ENCODE measurements at regions not wholly inside any gene's neighbourhood (a gene's known extent, or its start where the extent isn't known, plus 50 kb on each side); places are given as distances from the start of the nearest gene placed in this dataset.

GRCh38 chr11:116556483-116556882 is 216.3 kb downstream of the BUD13 start:
- Histone ChIP-seq H3K27ac (no peak overlapping the region), H3K27me3 (no peaks in the 10 kb centered on the region), H3K4me1 (no peaks in the 10 kb centered on the region), H3K4me3 (no peak overlapping the region), H3K36me3 (no peaks in the 10 kb centered on the region), H3K9me3 (peaks cover 0 to 11% (median 0%) of the 10 kb centered on the region in 4 donors)
- no peak for DNase-seq (ENCODE audit: low spot score in 2 of 2)
- WGBS, 2 donors: 83 to 91% methylated on average over 2 of the region's 2 CpGs
- TF ChIP-seq CTCF (IDR thresholded peaks at IDR 0.05) (no peak), POLR2A (IDR thresholded peaks at IDR 0.05) (no peak), EP300 (IDR thresholded peaks at IDR 0.05) (no peak)

- no peak overlapping the region for H3K27ac ChIP-seq
- DNase-seq (ENCODE audit: low spot score in 2 of 2): no peak
- no peaks in the 10 kb centered on the region for H3K4me1 ChIP-seq
- no peaks in the 10 kb centered on the region for H3K27me3 ChIP-seq
- peaks cover 0 to 23% (median 0%) of the 10 kb centered on the region in 4 donors for H3K9me3 ChIP-seq
- TF ChIP-seq EP300 (IDR thresholded peaks at IDR 0.05): no peak
- 62 to 74% methylated on average over 5 of the region's 5 CpGs for WGBS, 2 donors
- no peak overlapping the region for H3K4me3 ChIP-seq
- H3K36me3 ChIP-seq: no peaks in the 10 kb centered on the region
Measured at GRCh38 chr11:116553482-116553881, 219.3 kb downstream of the BUD13 start.

GRCh38 chr11:116551576-116551975 is 221.2 kb downstream of the BUD13 start:
- no peak for TF ChIP-seq EP300 (IDR thresholded peaks at IDR 0.05)
- TF ChIP-seq CTCF (IDR thresholded peaks at IDR 0.05): no peak
- no peak for TF ChIP-seq POLR2A (IDR thresholded peaks at IDR 0.05)
- 81 to 90% methylated on average over 4 of the region's 4 CpGs for WGBS, 2 donors
- Histone ChIP-seq H3K36me3 (no peaks in the 10 kb centered on the region), H3K27me3 (no peaks in the 10 kb centered on the region), H3K27ac (no peak overlapping the region), H3K9me3 (peaks cover 0 to 16% (median 0%) of the 10 kb centered on the region in 4 donors), H3K4me1 (no peaks in the 10 kb centered on the region), H3K4me3 (no peak overlapping the region)
- no peak for DNase-seq (ENCODE audit: low spot score in 2 of 2)

GRCh38 chr11:116548256-116548655 is 224.5 kb downstream of the BUD13 start:
- peaks cover 0 to 12% (median 0%) of the 10 kb centered on the region in 4 donors for H3K9me3 ChIP-seq
- H3K4me1 ChIP-seq: no peaks in the 10 kb centered on the region
- H3K4me3 ChIP-seq: no peak overlapping the region
- no peak overlapping the region for H3K27ac ChIP-seq
- WGBS, 2 donors: 84 to 85% methylated on average over 7 of the region's 7 CpGs
- DNase-seq (ENCODE audit: low spot score in 2 of 2): no peak
- H3K36me3 ChIP-seq: no peaks in the 10 kb centered on the region
- no peaks in the 10 kb centered on the region for H3K27me3 ChIP-seq
- no peak for TF ChIP-seq POLR2A (IDR thresholded peaks at IDR 0.05)
- TF ChIP-seq CTCF (IDR thresholded peaks at IDR 0.05): no peak
- no peak for TF ChIP-seq EP300 (IDR thresholded peaks at IDR 0.05)

GRCh38 chr11:116547571-116547970 is 225.2 kb downstream of the BUD13 start:
- 45 to 56% methylated on average over 2 of the region's 2 CpGs for WGBS, 2 donors
- Histone ChIP-seq H3K27ac (no peak overlapping the region), H3K9me3 (peaks cover 0 to 12% (median 0%) of the 10 kb centered on the region in 4 donors), H3K27me3 (no peaks in the 10 kb centered on the region), H3K4me1 (no peaks in the 10 kb centered on the region), H3K4me3 (no peak overlapping the region), H3K36me3 (no peaks in the 10 kb centered on the region)
- TF ChIP-seq POLR2A (IDR thresholded peaks at IDR 0.05): no peak
- TF ChIP-seq CTCF (IDR thresholded peaks at IDR 0.05): no peak
- no peak for TF ChIP-seq EP300 (IDR thresholded peaks at IDR 0.05)
- no peak for DNase-seq (ENCODE audit: low spot score in 2 of 2)

- Histone ChIP-seq H3K4me1 (no peaks in the 10 kb centered on the region), H3K9me3 (peaks cover 0 to 12% (median 0%) of the 10 kb centered on the region in 4 donors), H3K27me3 (no peaks in the 10 kb centered on the region), H3K27ac (no peak overlapping the region), H3K36me3 (no peaks in the 10 kb centered on the region), H3K4me3 (no peak overlapping the region)
- 91 to 95% methylated on average over 6 of the region's 6 CpGs for whole genome bisulfite sequencing, 2 donors
- no peak for DNase-seq (ENCODE audit: low spot score in 2 of 2)
- no peak for TF ChIP-seq CTCF (IDR thresholded peaks at IDR 0.05)
- no peak for TF ChIP-seq POLR2A (IDR thresholded peaks at IDR 0.05)
- no peak for TF ChIP-seq EP300 (IDR thresholded peaks at IDR 0.05)
Measured at GRCh38 chr11:116545912-116546311, 226.9 kb downstream of the BUD13 start.
